ENCODE measurements at regions not wholly inside any gene's neighbourhood (a gene's known extent, or its start where the extent isn't known, plus 50 kb on each side); places are given as distances from the start of the nearest gene placed in this dataset.

DNA sequence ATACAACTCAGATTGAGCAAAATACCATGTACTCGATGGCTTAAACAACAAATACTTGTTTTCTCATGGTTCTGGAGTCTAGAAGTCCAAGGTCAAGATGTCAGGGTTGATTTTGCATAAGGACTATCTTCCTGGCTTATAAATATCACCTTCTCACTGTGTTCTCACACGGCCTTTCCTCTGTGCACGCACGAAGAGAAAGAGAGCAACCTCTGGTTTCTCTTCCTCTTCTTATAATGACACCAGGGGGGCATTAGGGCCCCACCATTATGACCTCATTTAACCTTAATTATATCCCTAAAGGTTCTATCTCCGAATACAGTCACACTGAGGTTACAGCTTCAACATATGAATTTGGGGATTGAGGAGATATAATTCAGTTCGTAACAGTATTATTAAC is 504.0 kb downstream of the MAGEE1 start:
- Histone ChIP-seq H3K79me1 (ENCODE audit: low read depth in 1 of 2, low read length in 2 of 2) (no peaks in the 10 kb centered on the region), H3K9me3 (ENCODE audit: control insufficient read depth, insufficient read depth, low read length) (no peaks in the 10 kb centered on the region), H2BK20ac (ENCODE audit: low read depth, low read length) (no peak overlapping the region), H2AK5ac (ENCODE audit: low read depth, low read length) (no peak overlapping the region), H3K9ac (ENCODE audit: low read depth, low read length) (no peak overlapping the region), H3K4me3 (ENCODE audit: insufficient read depth, low read depth, low read length) (no peak overlapping the region), H2BK120ac (ENCODE audit: low read depth, low read length) (no peak overlapping the region), H3K56ac (ENCODE audit: extremely low read depth, insufficient read depth, low read length) (no peak overlapping the region), H3K4me1 (ENCODE audit: control insufficient read depth, insufficient read depth, low read length) (no peaks in the 10 kb centered on the region), H4K91ac (ENCODE audit: insufficient read depth, low read depth, low read length) (no peak overlapping the region), H3K4me2 (ENCODE audit: low read depth, low read length) (no peak overlapping the region), H2AFZ (replicated peaks; ENCODE audit: low read length, poor library complexity) (no peak overlapping the region), H3K9me1 (ENCODE audit: insufficient read depth, low read length) (no peaks in the 10 kb centered on the region), H3K14ac (replicated peaks; ENCODE audit: low read depth, low read length) (no peak overlapping the region), H3K23ac (ENCODE audit: low read depth, low read length) (no peak overlapping the region), H4K5ac (ENCODE audit: low read depth, low read length) (no peak overlapping the region), H3K18ac (ENCODE audit: low read depth, low read length) (no peak overlapping the region), H2BK5ac (ENCODE audit: low read depth, low read length, poor library complexity, severe bottlenecking) (no peak overlapping the region), H3K36me3 (ENCODE audit: control insufficient read depth, insufficient read depth, low read length) (no peaks in the 10 kb centered on the region), H3K27ac (ENCODE audit: insufficient read depth, low read length) (no peak overlapping the region), H2BK15ac (ENCODE audit: low read depth, low read length) (no peak overlapping the region), H3K4ac (ENCODE audit: low read depth, low read length) (no peak overlapping the region), H2AK9ac (replicated peaks; ENCODE audit: low read depth, low read length, poor library complexity) (no peak overlapping the region), H4K20me1 (ENCODE audit: insufficient read depth, low read length) (no peaks in the 10 kb centered on the region), H3K27me3 (ENCODE audit: control insufficient read depth, insufficient read depth, low read length) (no peaks in the 10 kb centered on the region), H4K8ac (ENCODE audit: low read depth in 2 of 2, low read length in 2 of 2) (no peak overlapping the region)
- TF ChIP-seq MAFK (IDR thresholded peaks at IDR 0.05; ENCODE audit: low read depth, low read length): no peak
- TF ChIP-seq SMC3 (IDR thresholded peaks at IDR 0.05; ENCODE audit: low read depth, low read length): no peak
- TF ChIP-seq, protein P1, sequence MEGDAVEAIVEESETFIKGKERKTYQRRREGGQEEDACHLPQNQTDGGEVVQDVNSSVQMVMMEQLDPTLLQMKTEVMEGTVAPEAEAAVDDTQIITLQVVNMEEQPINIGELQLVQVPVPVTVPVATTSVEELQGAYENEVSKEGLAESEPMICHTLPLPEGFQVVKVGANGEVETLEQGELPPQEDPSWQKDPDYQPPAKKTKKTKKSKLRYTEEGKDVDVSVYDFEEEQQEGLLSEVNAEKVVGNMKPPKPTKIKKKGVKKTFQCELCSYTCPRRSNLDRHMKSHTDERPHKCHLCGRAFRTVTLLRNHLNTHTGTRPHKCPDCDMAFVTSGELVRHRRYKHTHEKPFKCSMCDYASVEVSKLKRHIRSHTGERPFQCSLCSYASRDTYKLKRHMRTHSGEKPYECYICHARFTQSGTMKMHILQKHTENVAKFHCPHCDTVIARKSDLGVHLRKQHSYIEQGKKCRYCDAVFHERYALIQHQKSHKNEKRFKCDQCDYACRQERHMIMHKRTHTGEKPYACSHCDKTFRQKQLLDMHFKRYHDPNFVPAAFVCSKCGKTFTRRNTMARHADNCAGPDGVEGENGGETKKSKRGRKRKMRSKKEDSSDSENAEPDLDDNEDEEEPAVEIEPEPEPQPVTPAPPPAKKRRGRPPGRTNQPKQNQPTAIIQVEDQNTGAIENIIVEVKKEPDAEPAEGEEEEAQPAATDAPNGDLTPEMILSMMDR (conservative IDR thresholded peaks at IDR 0.05; ENCODE audit: low read depth, low read length): no peak
- no peak for TF ChIP-seq CEBPB (IDR thresholded peaks at IDR 0.05; ENCODE audit: low read depth, low read length)
- TF ChIP-seq POLR2A (IDR thresholded peaks at IDR 0.05; ENCODE audit: low read depth, low read length): no peak
- no peak for TF ChIP-seq FOS (IDR thresholded peaks at IDR 0.05; ENCODE audit: low read depth, low read length)
- TF ChIP-seq MXI1 (IDR thresholded peaks at IDR 0.05; ENCODE audit: borderline replicate concordance, low read depth, low read length): no peak
- no peak for TF ChIP-seq MAZ (IDR thresholded peaks at IDR 0.05; ENCODE audit: borderline replicate concordance, low read depth, low read length)
- TF ChIP-seq CHD1 (IDR thresholded peaks at IDR 0.05; ENCODE audit: low read depth, low read length): no peak
- no peak for TF ChIP-seq RCOR1 (IDR thresholded peaks at IDR 0.05; ENCODE audit: insufficient replicate concordance, low read length)
- no peak for TF ChIP-seq BHLHE40 (IDR thresholded peaks at IDR 0.05; ENCODE audit: low read depth, low read length)
- TF ChIP-seq RFX5 (IDR thresholded peaks at IDR 0.05; ENCODE audit: low read depth, low read length): no peak
- TF ChIP-seq RAD21 (IDR thresholded peaks at IDR 0.05; ENCODE audit: low read length): no peak
- TF ChIP-seq, protein P2, sequence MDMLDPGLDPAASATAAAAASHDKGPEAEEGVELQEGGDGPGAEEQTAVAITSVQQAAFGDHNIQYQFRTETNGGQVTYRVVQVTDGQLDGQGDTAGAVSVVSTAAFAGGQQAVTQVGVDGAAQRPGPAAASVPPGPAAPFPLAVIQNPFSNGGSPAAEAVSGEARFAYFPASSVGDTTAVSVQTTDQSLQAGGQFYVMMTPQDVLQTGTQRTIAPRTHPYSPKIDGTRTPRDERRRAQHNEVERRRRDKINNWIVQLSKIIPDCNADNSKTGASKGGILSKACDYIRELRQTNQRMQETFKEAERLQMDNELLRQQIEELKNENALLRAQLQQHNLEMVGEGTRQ (IDR thresholded peaks at IDR 0.05; ENCODE audit: low read depth, low read length): no peak
- TF ChIP-seq NFE2L2 (IDR thresholded peaks at IDR 0.05; ENCODE audit: low read depth, low read length): no peak
- TF ChIP-seq, protein P3, sequence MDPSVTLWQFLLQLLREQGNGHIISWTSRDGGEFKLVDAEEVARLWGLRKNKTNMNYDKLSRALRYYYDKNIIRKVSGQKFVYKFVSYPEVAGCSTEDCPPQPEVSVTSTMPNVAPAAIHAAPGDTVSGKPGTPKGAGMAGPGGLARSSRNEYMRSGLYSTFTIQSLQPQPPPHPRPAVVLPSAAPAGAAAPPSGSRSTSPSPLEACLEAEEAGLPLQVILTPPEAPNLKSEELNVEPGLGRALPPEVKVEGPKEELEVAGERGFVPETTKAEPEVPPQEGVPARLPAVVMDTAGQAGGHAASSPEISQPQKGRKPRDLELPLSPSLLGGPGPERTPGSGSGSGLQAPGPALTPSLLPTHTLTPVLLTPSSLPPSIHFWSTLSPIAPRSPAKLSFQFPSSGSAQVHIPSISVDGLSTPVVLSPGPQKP (IDR thresholded peaks at IDR 0.05; ENCODE audit: borderline replicate concordance, low read depth, low read length): no peak
- DNase-seq (no peak), ATAC-seq (ENCODE audit: low read depth) (no peak)
- in situ Hi-C loops (cut with MboI; ENCODE audit: low sequenced_read_pairs): no loop called here
- dilution Hi-C loops (cut with HindIII; ENCODE audit: low sequenced_read_pairs, unreplicated experiment): no loop called here
- ChIA-PET CTCF (no interaction called here), POLR2A (ENCODE audit: unreplicated experiment) (no interaction called here)
- BruUV-seq (replicated peaks): no TSS peak
- intact Hi-C loops (cut with micrococcal nuclease): no loop called here
- 46% methylated on average over 3 of the region's 6 CpGs; no CpG with 5 or more reads in 1 of the 2 experiments for WGBS, 2 experiments (ENCODE audit: extremely low coverage in 2 of 2, insufficient read length in 1 of 2)

All from IMR-90 (cell line).